NT2/D1 (cell line): ENCODE measurements at regions not wholly inside any gene's neighbourhood (a gene's known extent, or its start where the extent isn't known, plus 50 kb on each side); places are given as distances from the start of the nearest gene placed in this dataset.

Experiments used
- DNase-seq: peaks from one replicate; pipeline ENCODE4 v3.0.0-alpha.2; 2011; ENCODE audit warnings: low read depth, low spot score
- H3K27me3 ChIP-seq: 2 replicates; pipeline ENCODE4 v1.6.0; 2011; ENCODE audit warnings: mild to moderate bottlenecking; ENCODE audit not compliant: insufficient read length, insufficient read depth
- H3K36me3 ChIP-seq: 2 replicates; pipeline ENCODE4 v1.6.1; 2011; ENCODE audit warnings: mild to moderate bottlenecking, low read length, mixed read lengths; ENCODE audit not compliant: insufficient read depth, insufficient read length
- H3K4me1 ChIP-seq: 2 replicates; pipeline ENCODE4 v1.5.1; 2011; ENCODE audit not compliant: insufficient read depth, insufficient read length
- H3K4me3 ChIP-seq: 2 replicates; pipeline ENCODE4 v1.5.1; 2011; ENCODE audit warnings: low read depth; ENCODE audit not compliant: insufficient read length
- H3K9ac ChIP-seq: 2 replicates; pipeline ENCODE4 v1.6.0; 2011; ENCODE audit warnings: low read depth; ENCODE audit not compliant: insufficient read length
- H3K9me3 ChIP-seq: 2 replicates; pipeline ENCODE4 v1.5.1; 2011; ENCODE audit warnings: mild to moderate bottlenecking, low read length; ENCODE audit not compliant: insufficient read depth
- SUZ12 ChIP-seq: IDR thresholded peaks from 2 replicates; pipeline ENCODE4 v1.6.1; 2011; ENCODE audit not compliant: insufficient read length, insufficient read depth; ENCODE audit errors: extremely low read depth
- YY1 ChIP-seq: IDR thresholded peaks from 2 replicates; pipeline ENCODE4 v1.6.1; 2011; ENCODE audit not compliant: insufficient read length, insufficient read depth
- ZNF274 ChIP-seq: IDR thresholded peaks from 2 replicates; pipeline ENCODE4 v1.6.1; 2011; ENCODE audit warnings: mild to moderate bottlenecking, low read depth, low read length

DNA sequence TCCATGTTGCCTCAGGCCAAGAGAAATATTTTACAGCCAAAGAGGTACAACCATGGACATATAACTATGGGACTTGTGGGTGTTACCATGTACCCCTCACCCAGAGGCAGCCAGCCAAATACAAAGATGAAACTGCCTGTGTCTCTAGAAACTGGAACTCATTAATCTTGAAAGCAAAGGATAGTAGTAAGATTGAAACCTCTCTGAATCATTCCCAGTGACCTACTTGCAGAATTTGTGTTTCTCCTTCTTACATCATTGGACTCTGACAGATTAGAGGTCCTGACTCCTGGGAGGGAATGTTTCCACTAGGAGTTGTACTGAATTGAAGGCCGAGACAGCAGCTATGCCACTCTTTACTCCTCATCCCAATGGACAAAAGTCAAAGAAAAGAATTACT, 257.4 kb upstream of the UBASH3B start:
- Histone ChIP-seq H3K9ac (no peak overlapping the region), H3K9me3 (no peaks in the 10 kb centered on the region), H3K27me3 (no peaks in the 10 kb centered on the region), H3K36me3 (no peaks in the 10 kb centered on the region), H3K4me3 (no peak overlapping the region), H3K4me1 (no peaks in the 10 kb centered on the region)
- TF ChIP-seq ZNF274 (no peak), YY1 (no peak), SUZ12 (no peak)
- no peak for DNase-seq

DNA sequence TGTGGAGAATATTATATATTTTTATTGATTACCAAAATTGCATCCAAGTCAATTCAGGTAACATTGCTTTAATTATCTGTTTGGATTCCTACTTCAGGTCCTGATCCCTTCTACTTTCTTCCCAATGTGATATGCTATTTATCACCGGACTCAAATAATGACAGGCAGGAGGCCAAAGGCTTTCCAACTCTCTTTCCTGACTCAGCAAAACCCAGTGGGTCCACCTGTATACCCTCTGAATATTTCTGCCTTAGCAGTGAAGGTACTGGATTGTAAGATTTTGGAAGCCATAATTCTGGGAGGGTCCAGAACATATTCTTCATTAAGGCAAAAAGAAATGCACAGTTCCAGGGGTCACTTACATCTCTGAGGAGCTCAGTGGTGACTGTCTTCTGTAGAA, 260.2 kb upstream of the UBASH3B start:
- Histone ChIP-seq H3K4me3 (no peak overlapping the region), H3K9ac (no peak overlapping the region), H3K9me3 (no peaks in the 10 kb centered on the region), H3K36me3 (no peaks in the 10 kb centered on the region), H3K4me1 (no peaks in the 10 kb centered on the region), H3K27me3 (no peaks in the 10 kb centered on the region)
- TF ChIP-seq SUZ12: no peak
- TF ChIP-seq ZNF274: no peak
- no peak for TF ChIP-seq YY1
- no peak for DNase-seq

DNA sequence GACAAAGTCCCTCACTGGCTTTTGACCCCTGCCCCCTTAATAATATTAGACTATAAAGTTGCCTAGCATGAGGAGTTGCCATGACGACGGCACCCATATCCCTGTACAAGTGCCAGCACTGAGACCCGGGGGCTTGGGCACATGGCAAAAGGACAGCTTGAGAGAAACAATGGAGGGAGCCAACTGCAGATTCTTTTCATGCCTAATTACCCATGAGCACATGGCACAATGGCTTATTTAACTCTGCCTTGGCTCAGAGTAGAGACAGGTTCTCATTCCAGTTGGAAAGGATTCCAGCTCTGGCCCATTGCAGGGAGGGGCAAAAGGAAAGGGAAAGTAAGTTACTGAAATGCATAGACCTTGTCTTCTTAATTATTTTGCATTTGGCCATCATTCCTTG, 261.2 kb upstream of the UBASH3B start:
- no peak for TF ChIP-seq SUZ12
- no peak for TF ChIP-seq YY1
- no peak for TF ChIP-seq ZNF274
- Histone ChIP-seq H3K27me3 (no peaks in the 10 kb centered on the region), H3K36me3 (no peaks in the 10 kb centered on the region), H3K4me3 (no peak overlapping the region), H3K9me3 (no peaks in the 10 kb centered on the region), H3K9ac (no peak overlapping the region), H3K4me1 (no peaks in the 10 kb centered on the region)
- DNase-seq: no peak

- no peaks in the 10 kb centered on the region for H3K27me3 ChIP-seq
- H3K9me3 ChIP-seq: no peaks in the 10 kb centered on the region
- H3K9ac ChIP-seq: no peak overlapping the region
- no peak for TF ChIP-seq SUZ12
- no peak for TF ChIP-seq YY1
- no peak for TF ChIP-seq ZNF274
- H3K4me1 ChIP-seq: no peaks in the 10 kb centered on the region
- no peaks in the 10 kb centered on the region for H3K36me3 ChIP-seq
- DNase-seq: no peak
- no peak overlapping the region for H3K4me3 ChIP-seq
Observed at GRCh38 chr11:122393209-122393860, 262.2 kb upstream of the UBASH3B start.

DNA sequence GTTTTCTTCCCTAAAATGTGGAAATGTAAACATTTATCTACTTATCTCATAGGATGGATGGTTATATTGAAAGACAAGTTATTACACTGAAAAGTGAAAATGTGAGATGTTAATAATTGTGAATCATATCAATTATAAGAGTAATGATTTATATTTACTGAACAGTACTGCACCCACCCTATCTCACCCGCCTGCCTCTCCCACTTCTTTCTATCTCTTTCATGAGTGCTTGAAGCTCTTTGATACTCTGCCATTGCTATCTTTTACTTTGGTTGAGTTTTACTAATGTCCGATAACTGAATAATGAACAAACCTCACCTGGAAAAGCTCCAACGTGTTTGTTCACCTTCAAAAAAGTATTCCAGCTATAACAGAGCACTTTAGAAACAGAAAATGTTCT, 263.0 kb upstream of the UBASH3B start:
- Histone ChIP-seq H3K9ac (no peak overlapping the region), H3K36me3 (no peaks in the 10 kb centered on the region), H3K4me3 (no peak overlapping the region), H3K4me1 (no peaks in the 10 kb centered on the region), H3K27me3 (no peaks in the 10 kb centered on the region), H3K9me3 (no peaks in the 10 kb centered on the region)
- DNase-seq: no peak
- TF ChIP-seq SUZ12: no peak
- TF ChIP-seq ZNF274: no peak
- no peak for TF ChIP-seq YY1

DNA sequence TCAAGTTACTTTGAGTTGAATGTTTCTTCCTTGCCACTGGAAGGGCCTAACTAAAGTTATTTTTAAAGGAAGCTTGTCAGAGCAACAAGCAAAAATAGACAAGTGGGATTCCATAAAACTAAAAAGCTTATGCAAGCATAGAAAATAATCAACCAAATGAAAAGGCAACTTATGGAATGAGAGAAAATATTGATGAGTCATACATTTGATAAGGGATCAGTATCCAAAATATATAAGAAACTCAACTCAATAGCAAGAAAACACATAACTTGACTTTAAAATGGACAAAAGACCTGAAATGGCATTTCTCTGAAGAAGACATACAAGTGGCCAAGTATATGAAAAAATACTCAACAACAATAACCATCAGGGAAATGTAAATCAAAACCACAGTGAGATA, 264.5 kb upstream of the UBASH3B start:
- no peaks in the 10 kb centered on the region for H3K27me3 ChIP-seq
- H3K9me3 ChIP-seq: no peaks in the 10 kb centered on the region
- H3K9ac ChIP-seq: no peak overlapping the region
- no peak for DNase-seq
- H3K4me3 ChIP-seq: no peak overlapping the region
- H3K36me3 ChIP-seq: no peaks in the 10 kb centered on the region
- no peak for TF ChIP-seq YY1
- no peak for TF ChIP-seq ZNF274
- no peak for TF ChIP-seq SUZ12
- no peaks in the 10 kb centered on the region for H3K4me1 ChIP-seq

GRCh38 chr11:122383186-122383585, 267.2 kb upstream of the BLID start:
- H3K9ac ChIP-seq: no peak overlapping the region
- no peaks in the 10 kb centered on the region for H3K27me3 ChIP-seq
- DNase-seq: no peak
- no peaks in the 10 kb centered on the region; the same call in 1 of the 2 replicates for H3K9me3 ChIP-seq
- TF ChIP-seq SUZ12 (no peak), ZNF274 (no peak), YY1 (no peak)
- H3K4me3 ChIP-seq: no peak overlapping the region
- no peaks in the 10 kb centered on the region for H3K36me3 ChIP-seq
- H3K4me1 ChIP-seq: no peaks in the 10 kb centered on the region
